ENCODE measurements at regions not wholly inside any gene's neighbourhood (a gene's known extent, or its start where the extent isn't known, plus 50 kb on each side); places are given as distances from the start of the nearest gene placed in this dataset.

DNA sequence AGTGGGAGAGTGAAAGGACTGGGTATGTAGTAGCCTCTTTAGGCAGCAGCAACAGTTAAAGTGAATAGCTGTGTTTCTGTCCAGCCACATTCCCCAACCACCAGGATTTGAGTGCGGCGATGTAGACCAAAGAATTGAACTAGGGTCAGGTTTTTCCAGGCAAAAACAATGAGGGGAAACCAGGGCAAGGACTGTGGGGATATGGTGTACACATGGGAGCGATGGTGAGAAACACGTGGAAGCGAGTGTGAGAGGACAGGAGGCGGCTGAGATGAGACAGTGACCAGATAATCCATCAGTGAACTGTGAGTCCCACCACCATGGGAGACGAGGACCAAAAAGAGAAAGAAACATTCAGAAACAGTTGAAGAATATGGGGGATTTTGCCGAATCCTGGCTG lies 409.5 kb downstream of the TSN start:
- DNase-seq (ENCODE audit: low read depth, low spot score): no peak

DNA sequence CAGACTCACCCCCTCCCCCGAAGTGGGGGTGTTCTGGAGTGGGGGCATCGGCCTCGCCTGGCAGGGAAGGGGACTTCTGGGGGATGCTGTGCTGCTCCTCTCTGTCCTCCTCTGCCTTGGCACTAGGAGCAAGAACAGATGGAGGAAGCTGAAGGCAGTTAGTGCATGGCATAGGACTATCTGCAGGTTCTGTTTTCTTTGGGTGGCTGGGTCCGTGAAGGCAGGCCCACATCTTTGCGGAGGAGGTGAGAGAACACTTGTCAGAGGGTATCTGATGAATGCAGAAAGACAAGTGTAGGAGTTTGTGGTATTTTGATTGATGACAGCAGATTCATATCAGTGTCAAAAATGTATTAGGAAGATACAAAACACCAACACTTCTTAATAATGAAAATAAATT lies 411.4 kb downstream of the TSN start:
- DNase-seq (ENCODE audit: low read depth, low spot score): no peak

DNA sequence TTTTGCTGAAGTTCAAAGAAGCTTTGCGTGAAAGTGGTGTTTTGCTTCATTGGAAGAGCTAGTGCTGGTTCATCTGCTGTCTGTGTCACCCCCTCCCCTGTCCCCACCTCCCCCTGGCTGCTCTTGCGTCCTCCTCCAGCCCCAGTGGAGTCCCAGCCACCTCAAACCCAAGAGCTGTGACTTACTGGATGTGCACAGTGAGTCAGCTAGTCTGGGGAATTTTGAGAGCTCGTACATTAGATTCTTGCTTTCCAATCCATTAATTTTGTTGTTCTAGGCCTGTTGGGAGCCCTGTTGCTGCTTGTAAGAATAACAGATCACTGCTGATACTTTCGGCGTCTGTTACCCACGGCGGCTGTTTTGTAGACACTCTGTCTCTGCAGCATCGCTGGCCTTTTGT lies 412.1 kb downstream of the TSN start:
- no peak for DNase-seq (ENCODE audit: low read depth, low spot score)

DNA sequence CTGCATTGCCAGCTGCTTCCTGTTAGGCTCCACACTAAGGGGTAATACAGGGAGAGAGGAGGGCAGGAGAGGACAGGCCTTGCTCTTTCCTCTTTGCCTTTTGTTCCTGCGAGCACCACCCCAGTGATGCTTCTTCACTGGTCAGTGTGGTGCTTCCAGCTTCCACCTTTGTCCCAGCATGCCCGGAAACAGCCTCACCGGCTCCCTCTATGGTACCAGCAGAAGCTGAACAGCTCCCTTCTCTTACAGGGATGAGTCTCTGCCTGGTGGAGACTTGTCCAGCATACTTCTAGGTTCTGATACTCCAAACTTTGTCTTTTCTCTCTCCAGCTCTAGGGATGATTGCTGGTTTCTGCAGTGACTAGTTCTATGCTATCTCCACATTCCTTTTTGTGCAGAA lies 413.3 kb downstream of the TSN start:
- DNase-seq (ENCODE audit: low read depth, low spot score): peak; percentile 17

DNA sequence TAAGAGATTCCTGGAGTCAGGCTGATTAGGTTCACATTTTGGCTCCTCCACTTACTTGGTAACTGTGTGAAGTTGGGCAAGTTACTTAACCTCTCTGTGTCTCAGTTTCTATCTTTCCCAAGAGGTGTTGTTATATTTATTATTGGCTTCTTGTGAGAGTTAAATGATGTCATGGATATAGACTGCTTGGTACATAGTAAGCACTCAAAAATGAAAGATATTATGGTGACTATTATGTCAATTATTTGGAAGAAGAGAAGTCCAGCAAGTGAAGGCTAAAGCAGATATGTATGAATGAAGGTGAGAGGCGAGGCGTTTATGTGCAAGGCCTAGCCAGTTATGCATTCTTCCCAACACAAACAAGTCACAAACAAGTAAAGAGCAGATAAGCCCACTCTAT lies 417.4 kb downstream of the TSN start:
- DNase-seq (ENCODE audit: low read depth, low spot score): no peak

GRCh38 chr2:122174061-122174460 lies 418.6 kb downstream of the TSN start:
- no peak for DNase-seq (ENCODE audit: low read depth, low spot score)

DNA sequence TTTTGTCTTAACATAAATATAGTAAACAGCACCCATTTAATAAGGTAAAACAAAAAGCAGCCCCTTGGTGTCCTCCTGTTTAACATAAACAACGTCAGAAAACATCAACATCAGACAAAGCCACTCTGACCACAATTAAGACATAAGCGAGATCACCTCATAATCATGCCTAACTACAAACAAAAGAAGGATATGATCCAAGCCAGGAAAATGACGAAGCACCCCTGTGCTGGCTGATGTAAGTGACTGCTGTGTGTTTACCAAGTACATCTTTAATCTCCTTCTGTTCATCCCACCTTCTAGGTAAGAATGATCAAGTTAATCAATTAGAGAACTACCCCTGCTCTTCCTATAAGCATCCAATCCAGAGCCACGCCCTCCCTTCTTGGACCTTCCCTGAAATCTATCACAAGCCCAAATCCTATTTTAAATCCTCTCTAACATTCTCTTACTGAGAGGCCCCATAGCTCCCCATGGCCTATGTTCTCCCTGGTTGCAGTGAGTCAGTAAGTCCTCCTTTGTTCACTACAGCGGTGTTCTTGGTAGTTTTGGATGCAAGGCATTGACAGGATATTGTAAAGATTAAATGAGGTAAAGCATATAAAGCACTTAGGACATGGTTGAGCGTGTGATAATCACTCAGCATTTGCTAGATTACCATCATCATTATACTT lies 424.2 kb downstream of the TSN start:
- no peak for DNase-seq (ENCODE audit: low read depth, low spot score)

DNA sequence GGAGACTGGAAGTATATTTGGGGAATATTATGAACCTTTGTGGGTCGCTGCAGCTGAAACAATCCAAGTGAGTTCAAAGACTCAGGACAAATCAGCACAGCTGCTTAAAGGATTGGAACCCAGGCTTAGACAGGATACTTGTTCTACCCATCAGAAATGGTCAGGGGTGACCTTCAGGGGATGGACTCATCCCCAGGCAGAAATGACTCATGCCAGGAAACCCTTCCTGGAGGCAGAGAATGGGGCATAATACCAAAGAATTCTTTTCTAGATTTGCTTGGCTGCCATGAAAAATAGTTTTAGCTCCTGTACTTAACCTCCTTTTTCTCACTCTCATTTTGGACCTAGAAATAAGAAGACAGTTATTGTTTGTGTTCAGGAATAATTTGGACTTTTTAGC lies 425.5 kb downstream of the TSN start:
- DNase-seq (ENCODE audit: low read depth, low spot score): no peak

DNA sequence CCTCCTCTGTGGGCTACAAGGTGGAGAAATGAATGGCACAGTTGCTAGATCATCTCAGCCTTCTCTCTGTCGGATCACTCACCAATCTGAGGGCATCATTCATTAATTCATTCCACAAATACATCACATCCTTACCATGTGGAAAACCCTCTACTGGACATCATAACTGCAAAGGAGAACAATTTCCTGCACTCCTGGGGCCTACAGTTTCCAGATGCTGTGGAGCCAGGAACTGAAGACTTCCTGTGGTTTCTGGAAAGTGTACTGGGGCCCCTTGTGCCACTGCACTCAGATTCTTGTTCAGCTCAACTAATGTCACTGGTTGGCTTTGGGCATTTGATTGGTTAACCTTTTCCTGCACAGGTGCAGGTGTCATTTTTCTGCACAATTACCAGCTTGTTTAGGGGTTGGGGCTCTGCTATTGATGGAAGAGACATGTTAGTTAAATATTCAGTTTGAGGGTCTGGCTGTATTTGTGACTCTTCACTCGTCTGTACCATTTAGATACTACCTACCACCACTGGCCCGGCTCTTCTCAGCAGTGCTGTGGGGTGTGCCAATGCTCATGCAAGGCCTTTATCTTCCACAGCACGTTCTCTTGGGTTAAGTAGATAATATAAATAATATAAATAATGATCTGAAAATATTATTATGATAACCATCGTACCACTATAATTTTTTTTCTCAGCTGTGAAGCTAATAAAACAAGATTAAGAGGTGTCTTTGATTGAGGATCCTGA lies 427.3 kb downstream of the TSN start:
- DNase-seq (ENCODE audit: low read depth, low spot score): no peak

DNA sequence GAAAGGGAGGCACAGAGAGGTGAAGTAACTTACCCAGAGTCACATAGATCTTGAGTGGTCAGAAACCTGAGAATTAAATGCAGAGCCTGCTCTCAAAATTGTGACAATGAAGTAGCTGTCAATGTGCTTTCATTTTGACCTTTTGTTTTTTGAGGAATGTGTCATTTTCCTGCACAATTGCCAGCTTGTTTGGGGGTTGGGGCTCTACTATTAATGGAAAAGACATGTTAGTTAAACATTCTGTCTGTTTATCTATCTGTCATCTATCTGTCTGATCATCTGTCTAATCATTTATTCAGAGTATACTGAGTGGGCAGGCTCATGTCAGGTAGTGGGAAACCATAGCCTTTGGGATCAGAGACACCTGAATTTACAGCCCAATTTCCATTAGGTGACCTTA lies 428.4 kb downstream of the TSN start:
- no peak for DNase-seq (ENCODE audit: low read depth, low spot score)

- peak; percentile 7 for DNase-seq (ENCODE audit: low read depth, low spot score)
Measured at GRCh38 chr2:122186761-122187222, 431.3 kb downstream of the TSN start.

DNA sequence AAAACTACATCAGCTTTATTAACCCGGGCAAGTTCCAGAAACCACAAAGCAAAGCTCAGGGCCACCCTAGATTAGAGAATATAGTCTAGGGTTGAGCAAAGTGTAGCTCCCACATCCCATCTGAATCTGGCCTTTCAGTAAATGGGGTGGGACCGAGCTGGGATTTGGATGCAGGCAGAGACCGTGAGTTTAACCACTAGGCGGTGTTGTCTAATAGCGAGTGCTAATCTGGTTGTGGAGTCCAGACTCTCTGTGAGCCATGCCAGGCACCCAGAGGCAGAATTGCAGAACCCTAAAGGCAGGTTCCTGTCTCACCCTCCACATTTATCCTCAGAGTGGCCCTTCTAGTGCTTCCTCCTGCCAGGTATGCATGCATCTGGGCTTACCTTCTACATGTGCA lies 435.9 kb downstream of the TSN start:
- peak; percentile 80 for DNase-seq (ENCODE audit: low read depth, low spot score)

- DNase-seq (ENCODE audit: low read depth, low spot score): no peak
Measured at GRCh38 chr2:122193622-122194021, 438.2 kb downstream of the TSN start.

DNA sequence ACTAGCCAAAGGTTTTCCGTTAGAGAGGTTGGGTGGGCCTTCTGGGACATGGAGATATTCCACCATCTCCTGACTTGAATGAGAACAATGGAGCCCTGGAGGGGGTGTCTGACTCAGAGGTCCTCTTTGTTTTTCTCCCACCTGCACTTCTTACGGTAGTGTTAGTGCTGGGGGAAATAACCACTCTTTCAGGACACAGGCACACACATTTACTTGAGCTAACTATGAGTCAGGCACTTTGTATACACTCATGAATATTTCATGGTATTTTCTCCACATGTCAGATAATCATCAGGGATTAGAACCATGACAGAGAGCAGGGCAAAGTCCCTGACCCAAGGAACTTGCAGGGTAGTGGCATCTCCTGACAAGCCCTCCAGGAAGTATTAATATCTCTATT lies 439.1 kb downstream of the TSN start:
- no peak for DNase-seq (ENCODE audit: low read depth, low spot score)

DNA sequence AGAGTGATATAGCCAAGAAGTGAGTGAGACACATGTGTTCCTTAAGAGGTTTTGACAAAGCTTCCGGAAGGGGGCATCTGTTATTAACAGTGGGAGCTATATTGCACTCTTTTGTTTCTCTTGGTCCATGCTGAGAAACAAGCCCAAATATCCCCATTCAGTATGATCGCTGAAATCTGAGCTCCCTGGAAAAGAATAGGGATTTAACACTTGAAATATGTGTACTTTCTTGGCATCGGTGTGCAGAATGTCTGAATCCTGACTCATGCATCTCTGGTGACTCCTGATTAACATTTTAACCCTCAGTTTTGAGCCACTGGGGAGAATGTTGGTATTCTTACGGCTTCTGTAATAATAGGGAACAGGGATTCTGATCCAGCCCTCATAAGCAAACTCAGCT lies 448.1 kb downstream of the TSN start:
- DNase-seq (ENCODE audit: low read depth, low spot score): no peak

DNA sequence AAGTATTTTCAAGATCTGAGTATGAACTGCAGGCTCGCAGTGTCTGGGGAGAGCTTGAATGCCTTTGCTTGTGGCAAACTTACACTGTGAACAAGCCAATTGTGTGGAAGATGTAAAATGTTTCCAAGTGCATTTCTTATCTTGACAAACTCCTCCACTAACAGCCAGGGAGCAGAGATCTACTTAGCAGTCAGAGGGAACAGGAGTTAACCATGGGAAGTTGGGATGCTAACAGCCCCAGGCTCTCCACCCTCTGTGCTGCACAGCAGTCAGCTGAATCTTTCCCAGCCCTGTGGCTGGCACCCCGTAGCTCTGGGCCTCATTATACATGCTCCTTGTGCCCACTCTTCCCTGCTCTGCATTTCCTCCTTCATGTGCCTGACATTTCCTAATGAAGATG lies 450.2 kb downstream of the TSN start:
- DNase-seq (ENCODE audit: low read depth, low spot score): peak; percentile 56

DNA sequence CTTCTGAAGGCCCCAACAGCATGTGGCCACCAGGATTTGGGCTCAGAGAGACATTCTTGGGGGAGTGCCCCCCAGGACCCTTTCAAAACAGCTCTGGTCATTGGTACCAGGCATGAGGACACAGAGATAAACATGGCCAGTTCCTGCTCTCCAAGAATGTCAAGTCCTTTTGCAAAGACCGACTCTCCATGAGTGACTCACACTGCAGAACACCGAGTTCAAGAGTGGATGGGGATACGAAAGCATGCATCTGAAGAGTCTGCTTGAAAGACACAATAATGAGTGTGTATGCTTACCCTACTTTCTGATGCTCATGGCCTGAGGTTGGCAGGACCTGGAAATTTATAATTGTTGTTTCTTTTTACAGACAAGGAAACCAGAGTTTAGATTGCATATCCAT lies 450.6 kb downstream of the TSN start:
- DNase-seq (ENCODE audit: low read depth, low spot score): no peak

DNA sequence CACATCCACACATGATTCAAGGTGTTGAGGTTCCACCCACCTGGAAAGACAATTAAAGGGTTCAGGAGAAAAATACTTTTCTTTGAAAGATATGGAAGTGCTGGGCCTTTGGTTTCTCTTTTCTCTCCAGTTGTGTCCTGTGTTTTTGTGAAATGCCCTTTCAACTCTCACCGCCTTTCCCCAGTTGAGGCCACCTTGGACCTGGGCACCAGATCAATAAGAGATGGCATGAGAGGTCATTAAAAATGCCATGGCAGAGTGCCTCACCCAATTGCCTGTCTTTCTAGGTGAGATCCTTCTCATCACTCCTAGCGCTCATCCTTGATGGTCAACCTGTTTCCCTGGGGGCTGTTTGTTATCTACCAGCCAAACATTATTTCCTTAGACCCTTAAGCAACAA lies 453.9 kb downstream of the TSN start:
- no peak for DNase-seq (ENCODE audit: low read depth, low spot score)

DNA sequence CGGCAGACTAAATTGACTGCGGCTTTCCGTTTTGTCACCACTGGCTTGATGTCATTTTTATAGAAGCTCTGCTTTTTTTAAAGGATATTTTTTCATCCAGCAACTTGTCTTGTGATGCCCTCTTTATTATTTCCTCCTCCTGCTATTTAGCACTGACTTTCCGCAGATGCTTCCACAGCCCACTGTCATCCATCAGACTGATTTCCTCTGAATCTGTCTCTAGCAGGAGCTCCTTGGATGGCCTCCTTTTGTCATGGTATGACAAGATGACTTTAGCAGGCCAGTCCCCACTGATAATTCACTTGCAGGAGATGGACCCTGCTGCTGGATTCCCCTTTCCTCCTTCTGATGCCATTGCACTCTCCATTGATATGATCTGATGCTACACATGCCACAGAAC lies 454.6 kb downstream of the TSN start:
- no peak for DNase-seq (ENCODE audit: low read depth, low spot score)

DNA sequence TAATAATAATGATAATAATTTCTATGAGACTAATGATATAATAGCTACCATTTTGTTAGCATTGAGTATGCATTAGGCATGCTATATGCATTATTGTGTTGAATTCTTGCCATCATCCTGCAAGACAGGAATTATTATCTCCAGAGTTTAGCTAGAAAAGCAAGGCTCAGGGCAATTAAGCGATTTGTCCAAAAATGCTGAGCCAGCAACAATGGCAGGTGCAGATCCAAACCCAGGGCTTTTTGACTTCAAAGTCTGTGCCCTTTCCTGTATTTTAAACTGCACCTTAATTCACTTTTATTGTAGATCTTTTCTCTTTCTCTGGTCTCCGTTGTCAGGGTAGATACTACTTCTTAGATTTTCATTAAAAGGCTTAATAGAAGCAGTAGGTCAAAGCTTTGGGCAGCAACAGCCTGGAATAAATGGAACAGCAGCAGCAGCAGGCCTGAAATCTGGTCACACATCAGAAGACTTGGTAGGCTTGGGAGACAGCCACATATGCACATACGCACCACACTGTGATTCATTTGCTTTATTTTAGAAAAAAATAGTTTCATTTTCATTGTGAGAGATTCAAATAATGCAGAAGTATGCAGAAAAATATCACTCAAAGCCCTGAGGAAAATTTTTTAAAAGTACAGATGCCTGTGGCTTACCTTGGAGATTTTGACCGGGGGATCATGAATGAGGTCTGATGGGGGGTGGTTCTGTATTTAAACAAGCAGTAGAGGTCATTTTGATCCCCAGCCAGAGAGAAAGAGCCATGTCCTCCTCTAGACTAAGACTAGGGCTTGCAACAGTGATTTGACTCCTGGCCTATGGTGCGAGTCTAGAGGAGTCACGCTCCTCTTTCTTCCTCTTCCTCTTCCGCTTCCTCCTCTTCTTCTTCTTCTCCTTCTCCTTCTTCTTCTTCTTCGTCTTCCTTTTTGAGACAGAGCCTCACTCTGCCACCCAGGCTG lies 455.7 kb downstream of the TSN start:
- DNase-seq (ENCODE audit: low read depth, low spot score): no peak

GRCh38 chr2:122213312-122213711 lies 457.9 kb downstream of the TSN start:
- DNase-seq (ENCODE audit: low read depth, low spot score): no peak

DNA sequence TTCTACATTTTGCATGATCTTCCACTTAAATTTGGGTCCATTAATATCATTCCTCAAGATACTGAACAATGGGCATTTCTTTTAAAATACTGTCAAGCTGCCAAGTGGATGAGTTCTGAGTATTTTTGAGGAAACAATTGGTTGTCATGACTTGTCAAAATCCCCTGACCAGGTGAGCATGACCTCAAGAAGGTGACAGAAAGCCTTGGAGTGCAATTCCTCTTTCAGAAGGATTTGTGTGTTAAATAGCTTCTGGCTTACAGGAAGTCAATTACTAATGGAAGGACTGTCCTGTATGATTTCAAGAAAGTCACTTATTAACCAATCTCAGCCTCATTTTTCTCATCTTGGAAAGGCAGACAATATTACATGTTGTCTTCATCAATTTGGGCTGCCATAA lies 460.6 kb downstream of the TSN start:
- DNase-seq (ENCODE audit: low read depth, low spot score): no peak

Measured in ELF-1 (cell line).